Activated CD8-positive, alpha-beta T cell treated with anti-CD3 and anti-CD28 coated beads, Interleukin-2, amount 10 ng/mL, durations not matched to agents 7 days and 5 days (primary cell): ENCODE measurements at regions not wholly inside any gene's neighbourhood (a gene's known extent, or its start where the extent isn't known, plus 50 kb on each side); places are given as distances from the start of the nearest gene placed in this dataset.

ENCODE experiments used
- ATAC-seq: fragments of 150-1000 bp; cut with Tn5 transposase; one replicate; pipeline ENCODE4 v1.10.0; 2021; ENCODE audit warnings: moderate library complexity
- CTCF ChIA-PET: fragments of 350-600 bp; sonication (Branson Sonifier 250); formaldehyde crosslinking; loops from one replicate; lab custom pipeline; 2021; ENCODE audit warnings: antibody characterized with exemption; lab: Charles Lee
- POLR2A ChIA-PET: fragments of 350-600 bp; sonication (Branson Sonifier 250); formaldehyde crosslinking; loops from one replicate; lab custom pipeline; 2021; ENCODE audit warnings: antibody characterized with exemption; lab: Charles Lee
- DNase-seq: peaks from one replicate; pipeline ENCODE4 v3.0.0-alpha.2; 2020
- H3K27ac Mint-ChIP-seq: one replicate; pipeline ENCODE4 v1.8.0; 2021; ENCODE audit warnings: mild to moderate bottlenecking, mixed read lengths
- H3K27me3 Mint-ChIP-seq: one replicate; pipeline ENCODE4 v1.8.0; 2021; ENCODE audit warnings: low read depth, mixed read lengths
- H3K36me3 Mint-ChIP-seq: one replicate; pipeline ENCODE4 v1.8.0; 2021; ENCODE audit warnings: low read depth, mixed read lengths
- H3K4me1 Mint-ChIP-seq: one replicate; pipeline ENCODE4 v1.8.0; 2021; ENCODE audit warnings: low read depth, mixed read lengths
- H3K4me3 Mint-ChIP-seq: one replicate; pipeline ENCODE4 v1.8.0; 2021; ENCODE audit warnings: mild to moderate bottlenecking, mixed read lengths
- H3K9me3 Mint-ChIP-seq: one replicate; pipeline ENCODE4 v1.8.0; 2022; ENCODE audit warnings: mixed read lengths; ENCODE audit not compliant: insufficient read depth

DNA sequence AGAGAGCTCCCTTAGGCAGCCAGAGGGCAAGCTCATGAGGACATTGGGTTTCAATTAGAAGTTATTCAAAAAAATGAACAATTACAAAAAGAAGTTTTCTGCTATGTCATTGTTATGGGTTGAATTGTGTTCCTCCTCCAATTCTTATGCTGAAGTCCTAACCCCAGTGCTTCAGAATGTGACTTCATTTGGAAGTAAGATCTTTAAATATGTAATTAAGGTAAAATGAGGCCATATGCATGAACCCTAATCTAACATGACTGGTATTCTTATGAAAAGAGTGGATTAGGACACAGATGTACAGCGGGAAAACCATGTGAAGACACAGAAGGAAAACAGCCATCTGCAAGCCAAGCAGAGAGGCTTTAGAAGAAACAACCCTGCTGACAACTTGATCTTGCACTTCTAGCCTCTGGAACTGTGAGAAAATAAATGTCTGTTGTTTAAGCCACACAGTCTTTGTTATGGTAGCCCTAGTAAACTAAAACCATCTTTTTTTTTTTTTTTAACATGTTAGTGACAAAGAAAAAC lies 929.6 kb downstream of the EPHA3 start:
- Mint-ChIP-seq H3K4me3 (no peak overlapping the region), H3K9me3 (peaks cover 4% of the 10 kb centered on the region), H3K36me3 (no peaks in the 10 kb centered on the region), H3K27ac (no peak overlapping the region), H3K27me3 (no peaks in the 10 kb centered on the region), H3K4me1 (no peaks in the 10 kb centered on the region)
- POLR2A ChIA-PET = no interaction called here
- no peak for DNase-seq
- CTCF ChIA-PET = no interaction called here
- no peak for ATAC-seq

DNA sequence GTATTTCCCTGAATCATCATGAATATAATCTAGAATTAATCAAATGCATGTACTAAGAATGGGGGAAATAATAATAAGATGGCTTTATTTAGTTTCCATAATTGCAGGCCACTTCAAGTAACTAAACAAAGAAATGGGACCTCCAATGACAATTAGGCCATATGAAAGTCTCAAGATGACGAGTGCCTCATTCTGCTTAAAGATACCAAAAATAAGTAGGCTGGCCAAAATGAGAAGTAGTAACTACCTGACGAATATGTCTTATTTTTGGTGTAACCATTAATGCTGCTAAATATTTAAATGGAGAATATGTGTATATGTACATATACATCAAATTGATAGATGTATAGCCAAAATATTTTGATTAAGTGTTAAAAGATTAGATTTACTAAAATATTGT lies 932.6 kb downstream of the EPHA3 start:
- no peak overlapping the region for H3K27ac Mint-ChIP-seq

DNA sequence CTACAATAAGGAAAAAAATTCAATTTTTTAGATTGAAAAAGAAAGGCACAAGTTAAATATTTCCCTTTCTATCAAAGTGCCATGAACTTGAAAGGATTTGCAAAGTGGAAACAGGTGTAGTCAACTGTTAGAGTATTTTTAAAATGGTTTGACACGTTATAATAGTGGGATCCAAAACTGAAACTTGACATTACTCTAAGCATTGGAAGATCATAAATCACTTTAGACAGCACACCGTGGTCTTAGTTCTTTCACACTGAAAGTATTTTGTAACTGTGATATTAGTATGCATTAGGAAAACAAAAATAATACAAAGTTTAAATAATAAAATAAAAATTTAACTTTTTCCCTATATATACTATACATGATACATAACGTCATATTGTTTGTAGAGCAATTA lies 933.1 kb downstream of the EPHA3 start:
- ATAC-seq (no peak), DNase-seq (no peak)
- Mint-ChIP-seq H3K9me3 (peaks cover 3% of the 10 kb centered on the region), H3K4me1 (no peaks in the 10 kb centered on the region), H3K27me3 (no peaks in the 10 kb centered on the region), H3K27ac (no peak overlapping the region), H3K4me3 (no peak overlapping the region), H3K36me3 (no peaks in the 10 kb centered on the region)
- ChIA-PET POLR2A (no interaction called here), CTCF (no interaction called here)

More for the DNA sequence above, 932.6 kb downstream of the EPHA3 start:
- Mint-ChIP-seq H3K36me3 (no peaks in the 10 kb centered on the region), H3K4me3 (no peak overlapping the region), H3K27me3 (no peaks in the 10 kb centered on the region), H3K4me1 (no peaks in the 10 kb centered on the region), H3K9me3 (peaks cover 3% of the 10 kb centered on the region)
- ATAC-seq = no peak
- no peak for DNase-seq
- ChIA-PET CTCF (no interaction called here), POLR2A (no interaction called here)

DNA sequence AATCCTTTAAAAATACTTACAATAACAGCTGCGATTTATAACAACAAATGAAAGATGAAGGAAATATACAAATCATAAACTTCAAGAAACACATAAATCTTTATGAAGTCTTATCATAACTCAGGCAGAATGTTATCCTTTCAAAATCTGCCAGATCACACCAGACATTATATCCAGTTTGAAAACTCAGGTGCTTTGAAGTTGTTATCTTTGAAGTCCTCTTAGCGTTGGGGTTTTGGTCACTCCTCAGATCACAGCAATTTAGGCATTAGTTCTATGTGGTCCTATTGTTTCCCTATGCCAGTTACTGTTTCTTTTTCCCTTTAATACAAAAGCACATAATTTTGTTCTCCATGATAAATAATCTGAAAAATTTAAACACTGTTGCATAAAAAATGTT lies 934.6 kb downstream of the EPHA3 start:
- Mint-ChIP-seq H3K4me1 (no peaks in the 10 kb centered on the region), H3K4me3 (no peak overlapping the region), H3K9me3 (peaks cover 11% of the 10 kb centered on the region), H3K27me3 (no peaks in the 10 kb centered on the region), H3K36me3 (no peaks in the 10 kb centered on the region), H3K27ac (no peak overlapping the region)
- ATAC-seq (no peak), DNase-seq (no peak)
- ChIA-PET POLR2A (no interaction called here), CTCF (no interaction called here)

DNA sequence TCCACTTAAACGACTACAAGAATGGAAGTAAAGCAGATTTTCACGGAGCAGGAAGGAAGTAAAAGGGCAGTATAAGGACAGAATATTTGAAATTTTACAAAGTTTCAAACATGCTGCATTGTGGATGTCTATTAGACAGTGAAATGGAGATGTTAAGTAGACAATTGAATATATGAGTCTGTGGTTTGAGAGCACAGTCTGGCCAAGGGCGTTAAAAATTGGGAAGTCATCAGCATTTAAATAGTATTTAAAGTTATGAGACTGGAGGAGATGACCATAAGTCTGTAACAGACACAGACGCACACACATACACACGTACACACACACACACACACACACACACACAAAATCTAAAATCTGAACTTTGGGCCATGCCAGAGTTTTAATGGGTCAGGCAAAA lies 935.9 kb downstream of the EPHA3 start:
- no peaks in the 10 kb centered on the region for H3K4me1 Mint-ChIP-seq
- POLR2A ChIA-PET = no interaction called here
- H3K9me3 Mint-ChIP-seq = peaks cover 21% of the 10 kb centered on the region
- H3K27ac Mint-ChIP-seq = no peak overlapping the region
- ATAC-seq (no peak), DNase-seq (no peak)
- CTCF ChIA-PET = no interaction called here
- no peaks in the 10 kb centered on the region for H3K27me3 Mint-ChIP-seq
- no peak overlapping the region for H3K4me3 Mint-ChIP-seq
- H3K36me3 Mint-ChIP-seq = no peaks in the 10 kb centered on the region

DNA sequence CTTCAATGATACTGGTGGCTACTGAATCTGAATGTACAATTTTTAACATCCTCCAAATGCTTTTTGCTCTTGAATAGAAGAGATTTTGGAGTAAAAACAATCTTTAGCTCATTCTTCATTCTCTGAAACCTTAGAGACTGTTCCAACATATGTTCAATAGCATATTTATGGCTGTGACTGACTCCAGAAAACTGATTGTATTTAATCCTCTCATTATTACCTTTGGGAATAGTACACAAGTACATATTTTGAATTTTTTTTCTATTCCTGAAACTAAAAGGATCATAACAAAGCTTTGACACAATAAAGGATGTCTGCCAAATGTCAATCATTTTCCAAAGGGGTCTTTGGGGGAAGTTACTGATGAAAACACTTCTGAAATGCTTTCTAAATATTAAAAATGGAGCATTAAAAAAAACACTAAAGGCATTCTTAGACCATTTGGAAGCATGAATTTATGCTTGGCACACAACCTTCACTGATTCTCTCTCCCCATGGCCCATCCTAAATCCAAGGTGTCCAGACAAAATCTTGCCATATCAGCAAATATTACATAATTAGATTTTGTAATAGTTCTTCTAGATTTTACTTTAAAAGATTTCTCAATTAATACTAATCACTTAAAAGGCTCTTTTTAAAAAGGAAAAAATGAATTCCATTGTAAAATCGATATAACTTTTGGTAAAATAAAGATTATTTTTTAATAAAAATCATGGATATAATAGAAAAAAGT lies 936.8 kb downstream of the EPHA3 start:
- ChIA-PET POLR2A (no interaction called here), CTCF (no interaction called here)
- H3K9me3 Mint-ChIP-seq = peaks cover 22% of the 10 kb centered on the region

DNA sequence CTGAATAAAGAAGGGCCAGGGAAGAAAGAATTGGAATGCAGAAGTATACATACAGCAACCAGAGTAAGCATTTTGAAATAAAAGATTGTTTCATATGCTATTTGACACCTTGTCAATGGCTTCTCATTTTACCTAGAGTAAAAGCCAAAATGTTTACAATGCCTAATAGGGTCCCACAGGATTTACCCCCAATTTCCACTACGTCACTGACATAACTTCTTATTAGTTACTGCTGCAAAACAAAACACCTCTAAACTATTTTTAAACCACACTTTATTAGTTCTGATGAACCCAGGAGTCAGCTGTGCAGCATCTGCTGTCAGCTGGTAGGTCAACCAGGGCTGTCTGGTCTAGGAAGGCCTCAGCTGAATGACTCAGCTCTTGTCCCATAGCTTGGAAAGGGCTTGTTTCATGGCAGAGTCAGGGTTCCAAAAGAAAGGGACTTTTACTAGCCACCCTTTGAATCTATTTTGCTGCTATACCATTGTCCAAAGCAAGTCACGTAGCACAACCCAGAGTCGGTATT lies 945.1 kb downstream of the EPHA3 start:
- no peak for ATAC-seq
- no peaks in the 10 kb centered on the region for H3K27me3 Mint-ChIP-seq
- no peaks in the 10 kb centered on the region for H3K4me1 Mint-ChIP-seq
- POLR2A ChIA-PET = no interaction called here
- no peak overlapping the region for H3K27ac Mint-ChIP-seq
- DNase-seq = no peak
- CTCF ChIA-PET = no interaction called here
- H3K9me3 Mint-ChIP-seq = peaks cover 12% of the 10 kb centered on the region
- H3K4me3 Mint-ChIP-seq = no peak overlapping the region
- no peaks in the 10 kb centered on the region for H3K36me3 Mint-ChIP-seq

More for the DNA sequence above, 936.8 kb downstream of the EPHA3 start:
- ATAC-seq = no peak
- no peaks in the 10 kb centered on the region for H3K36me3 Mint-ChIP-seq
- no peaks in the 10 kb centered on the region for H3K4me1 Mint-ChIP-seq
- H3K4me3 Mint-ChIP-seq = no peak overlapping the region
- DNase-seq = no peak
- H3K27me3 Mint-ChIP-seq = no peaks in the 10 kb centered on the region
- no peak overlapping the region for H3K27ac Mint-ChIP-seq

DNA sequence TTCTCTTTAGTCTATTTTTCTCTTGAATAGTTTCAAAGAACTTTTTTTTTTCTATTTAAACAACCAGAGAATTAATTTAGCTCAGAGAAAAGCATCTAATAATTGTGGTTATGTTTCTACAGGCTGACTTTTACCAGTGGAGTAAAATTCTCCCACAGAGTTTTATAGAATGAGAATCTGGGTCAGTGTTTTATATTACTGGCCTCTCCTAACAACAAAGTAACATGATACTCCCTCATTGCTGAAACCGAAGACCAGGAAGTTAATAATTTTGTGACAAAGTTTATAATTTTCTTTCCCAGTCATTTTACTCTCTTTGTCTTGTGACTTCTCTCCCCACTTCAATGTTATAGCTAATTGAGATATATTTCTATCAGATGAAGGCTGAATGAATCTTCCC lies 946.9 kb downstream of the EPHA3 start:
- peaks cover 4% of the 10 kb centered on the region for H3K9me3 Mint-ChIP-seq
- ChIA-PET CTCF (no interaction called here), POLR2A (no interaction called here)
- no peaks in the 10 kb centered on the region for H3K4me1 Mint-ChIP-seq
- no peaks in the 10 kb centered on the region for H3K36me3 Mint-ChIP-seq
- H3K27ac Mint-ChIP-seq = no peak overlapping the region
- DNase-seq = no peak
- H3K27me3 Mint-ChIP-seq = no peaks in the 10 kb centered on the region
- no peak for ATAC-seq
- H3K4me3 Mint-ChIP-seq = no peak overlapping the region

DNA sequence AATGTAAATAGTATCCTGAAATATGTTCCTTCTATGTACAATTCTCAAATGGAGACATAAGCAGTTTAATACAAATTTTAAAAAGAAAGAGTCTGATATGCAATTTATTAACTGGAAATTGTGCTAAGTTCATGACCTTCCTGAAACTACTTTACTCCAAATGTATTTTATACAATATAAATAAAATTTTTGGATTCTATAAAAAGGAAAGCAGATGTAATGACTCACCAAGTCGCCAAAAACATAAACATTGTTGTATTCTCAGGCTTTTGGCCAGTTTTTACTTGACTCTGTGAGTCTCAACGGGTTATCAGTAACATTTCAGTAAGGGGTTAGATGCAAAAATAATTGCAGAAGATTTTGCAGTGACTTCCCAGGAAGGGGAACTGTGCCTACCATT lies 948.2 kb downstream of the EPHA3 start:
- H3K4me3 Mint-ChIP-seq = no peak overlapping the region
- no peak for ATAC-seq
- H3K27me3 Mint-ChIP-seq = no peaks in the 10 kb centered on the region
- no peak overlapping the region for H3K27ac Mint-ChIP-seq
- POLR2A ChIA-PET = no interaction called here
- DNase-seq = no peak
- no peaks in the 10 kb centered on the region for H3K36me3 Mint-ChIP-seq
- no peaks in the 10 kb centered on the region for H3K4me1 Mint-ChIP-seq
- CTCF ChIA-PET = no interaction called here
- peaks cover 4% of the 10 kb centered on the region for H3K9me3 Mint-ChIP-seq

DNA sequence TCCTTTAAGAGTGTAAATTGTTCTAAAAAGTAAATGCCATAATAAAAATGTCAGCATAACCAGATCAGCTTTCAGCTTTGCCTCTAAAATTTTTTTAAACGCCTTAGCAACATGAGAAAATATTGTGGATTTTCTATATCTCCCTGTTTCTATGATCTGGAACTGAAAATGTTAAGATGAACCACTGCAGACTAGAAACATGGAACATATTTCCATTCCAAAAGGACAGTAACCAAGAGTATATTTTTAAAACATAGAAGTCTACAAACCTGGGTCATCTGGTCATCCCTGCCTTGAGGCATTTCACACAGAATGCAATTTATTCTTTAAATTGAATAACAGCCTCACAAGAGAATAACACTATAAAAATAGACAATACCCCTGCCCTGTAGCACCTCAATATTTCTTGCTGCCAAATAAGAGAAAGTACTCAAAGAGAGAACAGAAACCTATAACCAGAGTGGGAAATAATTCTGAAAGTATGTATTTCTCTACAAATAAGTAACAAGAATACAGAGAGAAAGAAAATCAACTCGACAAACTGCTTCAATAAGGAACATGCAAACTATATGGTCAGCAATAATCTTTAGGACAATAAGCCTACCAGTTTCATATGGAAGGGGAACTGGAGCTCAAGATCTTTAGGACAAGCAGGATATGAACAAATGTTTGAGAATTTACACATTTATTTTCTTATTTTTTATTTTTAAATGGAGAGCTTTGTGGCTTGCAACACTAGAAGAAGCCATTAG lies 949.0 kb downstream of the EPHA3 start:
- no peak overlapping the region for H3K4me3 Mint-ChIP-seq
- DNase-seq (no peak), ATAC-seq (no peak)
- H3K27ac Mint-ChIP-seq = no peak overlapping the region
- no peaks in the 10 kb centered on the region for H3K36me3 Mint-ChIP-seq
- ChIA-PET POLR2A (no interaction called here), CTCF (no interaction called here)
- H3K27me3 Mint-ChIP-seq = no peaks in the 10 kb centered on the region
- no peaks in the 10 kb centered on the region for H3K4me1 Mint-ChIP-seq
- H3K9me3 Mint-ChIP-seq = peaks cover 4% of the 10 kb centered on the region

DNA sequence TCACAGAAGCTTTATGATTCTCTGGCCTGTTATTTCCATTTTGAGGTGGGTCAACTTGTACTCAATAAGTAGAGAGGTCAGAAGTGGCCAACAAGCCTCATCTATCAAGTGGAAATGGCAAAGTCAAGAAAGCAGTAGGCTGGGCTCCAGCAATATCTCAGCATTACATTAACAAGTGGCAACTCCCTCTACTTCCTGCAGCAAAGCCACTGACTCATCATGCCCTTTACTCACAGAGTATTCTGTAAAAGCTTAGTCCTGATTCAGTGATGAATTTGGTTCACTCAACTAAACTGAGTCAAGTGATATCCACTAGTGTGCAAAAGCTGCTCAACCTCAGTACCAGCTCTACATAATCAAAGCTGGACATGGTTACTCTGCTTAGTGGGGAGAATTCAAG lies 954.6 kb downstream of the EPHA3 start:
- CTCF ChIA-PET = no interaction called here
- no peak overlapping the region for H3K27ac Mint-ChIP-seq
- H3K9me3 Mint-ChIP-seq = peaks cover 7% of the 10 kb centered on the region

DNA sequence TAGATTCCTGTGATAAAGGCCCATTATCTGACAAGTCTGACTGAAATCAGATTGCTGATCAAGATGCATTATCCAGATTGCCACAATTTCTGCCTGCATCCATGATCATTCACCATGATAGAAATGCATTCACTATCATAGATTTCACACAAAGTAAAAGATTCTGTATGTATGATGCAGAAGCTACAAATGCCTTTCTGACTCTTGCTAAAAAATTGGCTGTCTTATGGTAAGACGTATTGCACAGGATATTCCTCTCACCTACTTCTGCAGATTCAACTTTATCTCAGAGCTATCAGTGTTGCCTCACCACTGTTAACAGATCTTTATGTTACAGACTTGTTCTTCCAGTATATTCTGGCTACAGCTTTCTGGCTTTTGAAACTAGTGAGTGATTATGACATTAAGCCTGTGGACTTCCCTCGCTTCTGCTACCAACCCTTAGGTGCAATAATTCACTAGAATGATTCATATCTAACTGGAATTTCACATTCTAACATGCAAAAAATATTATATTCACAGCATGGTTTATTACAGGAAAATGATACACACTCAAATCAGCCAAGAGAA lies 955.3 kb downstream of the EPHA3 start:
- H3K27ac Mint-ChIP-seq = no peak overlapping the region
- POLR2A ChIA-PET = no interaction called here
- no peak for ATAC-seq

More for the DNA sequence above, 954.6 kb downstream of the EPHA3 start:
- Mint-ChIP-seq H3K4me3 (no peak overlapping the region), H3K36me3 (no peaks in the 10 kb centered on the region), H3K27me3 (no peaks in the 10 kb centered on the region), H3K4me1 (no peaks in the 10 kb centered on the region)
- no peak for ATAC-seq
- no peak for DNase-seq
- POLR2A ChIA-PET = no interaction called here

More for the DNA sequence above, 955.3 kb downstream of the EPHA3 start:
- H3K27me3 Mint-ChIP-seq = no peaks in the 10 kb centered on the region
- H3K36me3 Mint-ChIP-seq = no peaks in the 10 kb centered on the region
- no peak overlapping the region for H3K4me3 Mint-ChIP-seq
- no peak for DNase-seq
- CTCF ChIA-PET = no interaction called here
- no peaks in the 10 kb centered on the region for H3K4me1 Mint-ChIP-seq
- H3K9me3 Mint-ChIP-seq = peaks cover 7% of the 10 kb centered on the region
